HG03521 (cell line): ENCODE measurements at regions not wholly inside any gene's neighbourhood (a gene's known extent, or its start where the extent isn't known, plus 50 kb on each side); places are given as distances from the start of the nearest gene placed in this dataset.

Source experiments
- ATAC-seq: cut with Tn5 transposase; IDR thresholded peaks from one replicate; pipeline ENCODE4 v1.9.1; 2021; ENCODE audit warnings: mild to moderate bottlenecking, moderate library complexity; ENCODE audit not compliant: unreplicated experiment

DNA sequence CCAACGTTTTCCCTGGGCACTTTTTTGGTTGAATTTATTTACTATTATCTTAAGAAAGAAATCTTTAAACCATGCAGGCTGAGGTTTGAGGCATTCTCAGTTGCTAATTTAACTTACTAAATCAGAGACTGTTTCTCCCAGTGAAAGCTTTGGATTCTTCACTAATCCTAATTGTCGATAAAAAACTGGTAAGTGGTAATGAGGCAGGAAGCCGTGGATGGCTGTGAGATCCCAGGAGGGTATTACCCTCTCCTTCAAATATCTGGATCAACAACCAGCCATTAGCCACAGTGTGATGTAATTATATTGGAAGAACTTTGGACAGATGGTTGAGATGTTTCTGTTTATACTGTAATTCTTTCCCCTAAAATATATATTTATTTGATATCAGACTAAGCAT is 485.0 kb downstream of the DISC1 start:
- no peak for ATAC-seq

- no peak for ATAC-seq
Measured at GRCh38 chr1:232110281-232111090, 483.9 kb downstream of the DISC1 start.

- ATAC-seq, result no peak
Measured at GRCh38 chr1:232109391-232109790, 482.8 kb downstream of the DISC1 start.

DNA sequence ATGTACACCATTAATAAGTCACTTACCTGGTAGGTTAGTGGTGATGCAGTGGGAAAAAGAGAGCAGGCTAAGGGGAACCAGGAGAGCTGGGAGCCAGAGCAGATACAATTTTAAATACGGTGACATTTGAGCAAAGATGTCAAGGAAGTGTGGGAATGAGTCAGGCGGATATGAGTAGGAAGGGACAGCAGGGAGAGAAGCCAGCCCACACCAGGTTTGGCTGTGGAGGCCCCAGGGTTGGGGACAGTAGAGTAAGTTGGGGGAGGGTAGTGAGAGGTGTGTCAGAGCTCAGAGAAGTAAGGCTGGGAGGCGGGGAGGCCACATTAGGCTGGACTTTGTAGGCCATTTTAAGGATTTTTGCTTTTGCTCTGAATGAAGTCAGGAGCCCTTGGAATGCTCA is 482.0 kb downstream of the DISC1 start:
- ATAC-seq, result no peak

GRCh38 chr1:232106415-232106814 is 479.8 kb downstream of the DISC1 start:
- no peak for ATAC-seq

- no peak for ATAC-seq
Measured at GRCh38 chr1:232105561-232105960, 479.0 kb downstream of the DISC1 start.

GRCh38 chr1:232101231-232101630 is 474.6 kb downstream of the DISC1 start:
- no peak for ATAC-seq

DNA sequence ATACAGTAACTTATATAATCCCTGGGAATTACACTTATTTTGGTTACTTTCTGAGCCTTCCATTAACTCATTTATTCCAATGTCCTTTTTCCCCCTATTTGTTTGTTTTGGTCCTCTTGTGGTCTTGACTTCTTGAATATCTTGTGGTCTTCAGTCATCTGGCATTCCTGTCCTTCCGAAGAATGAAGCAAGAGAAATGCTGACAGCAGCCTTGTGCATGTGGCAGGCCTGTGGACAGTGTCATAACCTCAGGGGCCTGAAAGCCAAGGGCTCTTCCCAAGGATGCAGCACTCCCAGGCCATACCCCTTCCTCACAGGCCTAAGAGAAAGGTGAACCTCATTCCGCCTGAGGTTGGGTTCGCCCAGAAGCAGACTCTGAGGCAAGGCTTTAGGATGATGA is 470.2 kb downstream of the DISC1 start:
- no peak for ATAC-seq
